K562 (cell line): ENCODE measurements at regions not wholly inside any gene's neighbourhood (a gene's known extent, or its start where the extent isn't known, plus 50 kb on each side); places are given as distances from the start of the nearest gene placed in this dataset.

Experiments used
- ATAC-seq: fragments of 200-7000 bp; cut with Tn5 transposase; 3 replicates; pipeline ENCODE4 v1.9.1; 2020; ENCODE audit warnings: moderate library complexity
- BruUV-seq: library from RNA; stranded (reverse); fragments of 400-500 nt; replicated peaks from 2 replicates; lab custom pipeline; 2021; lab: Mats Ljungman, UMichigan
- CTCF ChIA-PET: fragments of 300-600 bp; formaldehyde crosslinking; extraction: SDS; loops from one replicate; lab custom pipeline; 2021; ENCODE audit warnings: low intra/inter-chr PET ratio; lab: Yijun Ruan, JAX
- POLR2A ChIA-PET: fragments of 300-600, 350-650 bp; sonication (Branson Sonifier 250); formaldehyde crosslinking; extraction: SDS; loops from one replicate; lab custom pipeline; 2021; ENCODE audit warnings: antibody characterized with exemption, inconsistent platforms; lab: Yijun Ruan, JAX
- DNase-seq, 4 experiments: peaks; one replicate each; pipeline versions ENCODE4 v3.0.0 to v3.0.0-alpha.2; 2011 to 2018; ENCODE audit warnings: low spot score in 3 of 4, mixed read lengths in 3 of 4; ENCODE audit errors: extremely low read depth in 1 of 4
- FAIRE-seq: peaks from 2 replicates; lab custom pipeline; 2011; peaks lifted over from hg19 to GRCh38; lab: Jason Lieb, UNC
- H2AFZ ChIP-seq: 2 replicates; pipeline ENCODE4 v1.6.0; 2011; ENCODE audit warnings: low read depth, low read length, control low read depth, inconsistent platforms
- H3K27ac ChIP-seq: fragments of 200-600 bp; 3 replicates; pipeline ENCODE4 v1.8.0; 2011; ENCODE audit warnings: low read depth, mild to moderate bottlenecking, control low read depth, inconsistent platforms, low read length, moderate library complexity, mixed read lengths; ENCODE audit errors: extremely low read depth
- H3K27me3 ChIP-seq, 2 experiments: fragments of 300-600 bp in 1 of 2; 2 replicates in 1 of 2; 3 replicates in 1 of 2; pipeline versions ENCODE4 v1.6.0 to v1.8.0; 2011; ENCODE audit warnings: inconsistent platforms in 2 of 2, low read length in 2 of 2, mild to moderate bottlenecking in 1 of 2, mixed read lengths in 1 of 2, moderate library complexity in 1 of 2; ENCODE audit not compliant: control insufficient read depth in 2 of 2, insufficient read depth in 2 of 2
- H3K36me3 ChIP-seq: fragments of 300-600 bp; 3 replicates; pipeline ENCODE4 v1.8.0; 2011; ENCODE audit warnings: mild to moderate bottlenecking, low read length, inconsistent platforms; ENCODE audit not compliant: control insufficient read depth, insufficient read depth
- H3K4me1 ChIP-seq, 2 experiments: fragments of 200-600 bp in 1 of 2; replicated peaks in 1 of 2; 2 replicates in 1 of 2; 3 replicates in 1 of 2; pipeline versions ENCODE4 v1.5.1 to v1.8.0; 2011; ENCODE audit warnings: inconsistent platforms in 2 of 2, low read length in 2 of 2, mild to moderate bottlenecking in 1 of 2, mixed read lengths in 1 of 2, moderate library complexity in 1 of 2; ENCODE audit not compliant: control insufficient read depth in 2 of 2, insufficient read depth in 2 of 2
- H3K4me2 ChIP-seq: 2 replicates; pipeline ENCODE4 v1.6.1; 2011; ENCODE audit warnings: low read length, control low read depth, inconsistent platforms, mixed read lengths; ENCODE audit not compliant: insufficient read depth
- H3K4me3 ChIP-seq: fragments of 200-600 bp; sonication (generic), shearing (Covaris generic); 2 replicates; pipeline ENCODE4 v1.5.1; 2016; ENCODE audit warnings: control low read depth, inconsistent platforms
- H3K79me2 ChIP-seq: fragments of 200-600 bp; 3 replicates; pipeline ENCODE4 v1.8.0; 2011; ENCODE audit warnings: low read length, inconsistent platforms; ENCODE audit not compliant: control insufficient read depth, insufficient read depth
- H3K9ac ChIP-seq, 2 experiments: 2 replicates each; pipeline versions ENCODE4 v1.6.0 to v1.6.1; 2011; ENCODE audit warnings: low read depth in 2 of 2, low read length in 2 of 2, control low read depth in 1 of 2, inconsistent platforms in 1 of 2, mild to moderate bottlenecking in 1 of 2, mixed read lengths in 1 of 2; ENCODE audit not compliant: insufficient read depth in 1 of 2
- H3K9me1 ChIP-seq: one replicate; pipeline ENCODE4 v1.6.0; 2011; ENCODE audit warnings: inconsistent platforms, mild to moderate bottlenecking, low read length, moderate library complexity; ENCODE audit not compliant: control insufficient read depth, insufficient read depth
- H3K9me3 ChIP-seq: replicated peaks from 2 replicates; pipeline ENCODE4 v1.5.1; 2011; ENCODE audit warnings: low read depth, low read length, inconsistent platforms; ENCODE audit not compliant: control insufficient read depth, insufficient read depth
- H4K20me1 ChIP-seq: replicated peaks from 2 replicates; pipeline ENCODE4 v1.6.1; 2011; ENCODE audit warnings: low read length, inconsistent platforms, mixed read lengths; ENCODE audit not compliant: control insufficient read depth, insufficient read depth
- ARID4B ChIP-seq: sonication (generic); formaldehyde crosslinking; IDR thresholded peaks from 2 replicates; pipeline ENCODE4 v1.8.0; 2022; ENCODE audit warnings: mild to moderate bottlenecking, missing genetic modification reagents
- EZH2 ChIP-seq: IDR thresholded peaks from 2 replicates; pipeline ENCODE4 v1.6.1; 2012; ENCODE audit warnings: low read depth, mild to moderate bottlenecking, inconsistent platforms, low read length, borderline replicate concordance
- FOXO4 ChIP-seq: fragments of 450-650 bp; formaldehyde crosslinking; IDR thresholded peaks from 2 replicates; pipeline ENCODE4 v1.4.0; 2020; ENCODE audit warnings: mild to moderate bottlenecking, moderate library complexity
- HOXB6 ChIP-seq: fragments of 250-450 bp; sonication (Bioruptor Pico); IDR thresholded peaks from 2 replicates; pipeline ENCODE4 v1.5.1; 2022; ENCODE audit warnings: mild to moderate bottlenecking, borderline replicate concordance
- POU5F1 ChIP-seq: fragments of 150-350 bp; IDR thresholded peaks from 2 replicates; pipeline ENCODE4 v1.6.1; 2014; ENCODE audit warnings: borderline replicate concordance, low read length, low read depth, mild to moderate bottlenecking; ENCODE audit not compliant: partially characterized antibody
- TBL1XR1 ChIP-seq, 2 experiments: IDR thresholded peaks; 2 replicates each; pipeline ENCODE4 v1.6.1; 2012; ENCODE audit warnings: improper control_type of control experiment in 2 of 2, low read length in 2 of 2, mild to moderate bottlenecking in 1 of 2
- ZNF407 ChIP-seq: fragments of 450-650 bp; IDR thresholded peaks from 2 replicates; pipeline ENCODE4 v1.6.1; 2016; ENCODE audit warnings: low read depth
- WGBS: fragments of 100-300 bp; shearing (Covaris generic); methylation state at CpG from one replicate; pipeline ENCODE4 v1.1.6; 2016; ENCODE audit warnings: low coverage, mixed read lengths; ENCODE audit not compliant: insufficient coverage; ENCODE audit errors: missing lambda C conversion rate; 5-methylcytosine and 5-hydroxymethylcytosine counted together
- in situ Hi-C: fragments of 300-500 bp; cut with MboI; formaldehyde crosslinking; loops from 4 replicates; pipeline ENCODE4 v1.15.0; 2018; ENCODE audit warnings: inconsistent platforms, mixed read lengths
- intact Hi-C: fragments of 100-400 bp; cut with micrococcal nuclease; formaldehyde crosslinking; loops from 2 replicates; pipeline ENCODE4 v1.14.2; 2022

- 0% methylated on average over 5 of the region's 7 CpGs for WGBS
- intact Hi-C loops: no loop called here
- TF ChIP-seq TBL1XR1 (IDR thresholded peaks at IDR 0.05; ENCODE audit: low read length in 2 of 2) (no peak), FOXO4 (CRISPR knock-in tag) (no peak), EZH2 (no peak), HOXB6 (CRISPR knock-in tag) (no peak), ZNF407 (no peak), ARID4B (CRISPR knock-in tag) (no peak), POU5F1 (no peak)
Measured at GRCh38 chrX:10043386-10043785, 76.2 kb downstream of the CLDN34 start.

More at GRCh38 chrX:10043386-10043785, 76.2 kb downstream of the CLDN34 start:
- H3K4me1 ChIP-seq: peaks cover 0 to 4% of the 10 kb centered on the region in 2 experiments; a peak in 2 of 5 replicates
- no peak overlapping the region for H3K4me3 ChIP-seq
- no TSS peak for BruUV-seq
- no peak overlapping the region for H3K27ac ChIP-seq
- no peaks in the 10 kb centered on the region for H3K79me2 ChIP-seq
- ATAC-seq: no peak
- no peak overlapping the region for H3K9ac ChIP-seq
- H3K9me3 ChIP-seq: no peaks in the 10 kb centered on the region
- ChIA-PET CTCF (no interaction called here), POLR2A (no interaction called here)
- H3K36me3 ChIP-seq: no peaks in the 10 kb centered on the region
- no peak for FAIRE-seq
- no peaks in the 10 kb centered on the region for H3K9me1 ChIP-seq
- in situ Hi-C loops: no loop called here
- DNase-seq: no peak
- H2AFZ ChIP-seq: no peak overlapping the region
- H3K4me2 ChIP-seq: no peak overlapping the region
- peaks cover 0 to 14% of the 10 kb centered on the region in 2 experiments; a peak in 1 of 5 replicates for H3K27me3 ChIP-seq
- 0 out of 2 replicates have a peak, but pooled peaks cover 4% of the 10 kb centered on the region for H4K20me1 ChIP-seq
